AG04449 (cell line): ENCODE measurements at regions not wholly inside any gene's neighbourhood (a gene's known extent, or its start where the extent isn't known, plus 50 kb on each side); places are given as distances from the start of the nearest gene placed in this dataset.

Experiments
- CTCF ChIA-PET: fragments of 350-600 bp; formaldehyde crosslinking; extraction: SDS; loops from one replicate; lab custom pipeline; 2021; ENCODE audit warnings: antibody characterized with exemption; lab: Yijun Ruan, JAX
- POLR2A ChIA-PET: fragments of 400-600, 350-600 bp; formaldehyde crosslinking; extraction: SDS; loops from one replicate; lab custom pipeline; 2020; ENCODE audit warnings: antibody characterized with exemption, inconsistent platforms; lab: Yijun Ruan, JAX
- DNase-seq: peaks from one replicate; pipeline ENCODE4 v3.0.0-alpha.2; 2010; ENCODE audit warnings: low read depth, low spot score
- H3K4me3 ChIP-seq: 2 replicates; pipeline ENCODE4 v1.5.1; 2011; ENCODE audit warnings: low read depth, mild to moderate bottlenecking, control low read depth, low read length
- CTCF ChIP-seq: IDR thresholded peaks from one replicate; pipeline ENCODE4 v1.5.1; 2011; ENCODE audit warnings: mild to moderate bottlenecking, moderate library complexity, low read length, control low read depth, inconsistent platforms; ENCODE audit not compliant: insufficient read depth; ENCODE audit errors: missing control alignments

GRCh38 chr20:22339091-22339881, 245.1 kb downstream of the FOXA2 start:
- H3K4me3 ChIP-seq: no peak overlapping the region
- ChIA-PET CTCF (interaction anchor here (0.7 to 5.7 kb wide), 12 partner anchors 8 to 1008 kb away, joined by 3 to 100 read pairs (median 4); no protein-coding TSS in a partner anchor), POLR2A (no interaction called here)
- peak; percentile 60 for TF ChIP-seq CTCF
- DNase-seq: no peak

GRCh38 chr20:22338140-22338708, 246.1 kb downstream of the FOXA2 start:
- POLR2A ChIA-PET: no interaction called here
- no peak for TF ChIP-seq CTCF
- H3K4me3 ChIP-seq: no peak overlapping the region
- DNase-seq: no peak
- CTCF ChIA-PET: interaction anchor here (0.6 to 5.7 kb wide), 10 partner anchors 9 to 1009 kb away, joined by 3 to 100 read pairs (median 6); no protein-coding TSS in a partner anchor

- TF ChIP-seq CTCF: no peak
- no peak overlapping the region for H3K4me3 ChIP-seq
- no peak for DNase-seq
- POLR2A ChIA-PET: no interaction called here
- CTCF ChIA-PET: interaction anchor here (1.5 to 3.1 kb wide), 2 partner anchors 13 to 347 kb away, joined by 4 to 50 read pairs; no protein-coding TSS in a partner anchor
Measured at GRCh38 chr20:22335210-22335609, 249.2 kb downstream of the FOXA2 start.

- H3K4me3 ChIP-seq: no peak overlapping the region
- TF ChIP-seq CTCF: peak; percentile 71
- ChIA-PET POLR2A (no interaction called here), CTCF (interaction anchor here (0.9 to 3.1 kb wide), 2 partner anchors 17 to 349 kb away, joined by 3 to 50 read pairs; no protein-coding TSS in a partner anchor)
- DNase-seq: no peak
Measured at GRCh38 chr20:22333885-22334545, 250.4 kb downstream of the FOXA2 start.

GRCh38 chr20:22324505-22324904, 259.9 kb downstream of the FOXA2 start:
- no peak for DNase-seq
- POLR2A ChIA-PET: no interaction called here
- no peak overlapping the region for H3K4me3 ChIP-seq
- TF ChIP-seq CTCF: no peak
- CTCF ChIA-PET: interaction anchor here (0.8 to 1.0 kb wide), 2 partner anchors 14 to 367 kb away, joined by 3 read pairs; no protein-coding TSS in a partner anchor
